ENCODE measurements at regions not wholly inside any gene's neighbourhood (a gene's known extent, or its start where the extent isn't known, plus 50 kb on each side); places are given as distances from the start of the nearest gene placed in this dataset.

DNA sequence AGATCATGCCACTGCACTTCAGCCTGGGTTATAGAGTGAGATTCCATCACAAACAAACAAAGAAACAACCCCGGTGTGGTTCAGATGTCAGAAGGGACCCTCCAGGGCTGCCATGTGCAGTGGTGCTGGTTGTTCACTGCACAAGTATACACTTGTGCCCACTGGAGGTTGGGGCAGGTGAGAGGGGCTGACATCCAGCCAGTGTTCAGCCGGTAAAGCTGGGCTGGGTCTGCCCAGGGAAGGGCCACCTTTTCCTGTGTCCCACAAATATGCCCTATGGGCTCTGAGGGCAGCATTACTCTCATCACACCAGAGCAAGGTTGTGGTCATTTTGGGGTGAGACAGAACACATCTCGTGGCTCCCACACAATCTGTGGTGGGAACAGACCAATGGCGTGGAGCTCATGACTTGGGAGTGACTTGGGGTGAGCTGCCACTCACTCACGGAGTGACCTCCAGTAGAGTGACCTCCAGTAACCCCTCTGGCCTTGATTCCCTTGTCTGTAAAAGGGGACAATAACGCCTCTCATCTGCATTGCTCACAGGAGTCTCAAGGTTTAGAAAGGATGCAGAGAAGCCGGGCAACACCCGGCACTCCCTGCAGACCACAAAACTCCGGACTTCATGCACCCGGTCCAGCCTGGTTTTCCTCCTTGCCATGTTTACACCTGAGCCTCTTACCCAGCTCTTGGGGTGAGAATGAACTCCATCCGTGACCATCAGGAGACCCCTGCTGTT lies 69.0 kb upstream of the VRK1 start:
- DNase-seq (ENCODE audit: low spot score), result no peak

DNA sequence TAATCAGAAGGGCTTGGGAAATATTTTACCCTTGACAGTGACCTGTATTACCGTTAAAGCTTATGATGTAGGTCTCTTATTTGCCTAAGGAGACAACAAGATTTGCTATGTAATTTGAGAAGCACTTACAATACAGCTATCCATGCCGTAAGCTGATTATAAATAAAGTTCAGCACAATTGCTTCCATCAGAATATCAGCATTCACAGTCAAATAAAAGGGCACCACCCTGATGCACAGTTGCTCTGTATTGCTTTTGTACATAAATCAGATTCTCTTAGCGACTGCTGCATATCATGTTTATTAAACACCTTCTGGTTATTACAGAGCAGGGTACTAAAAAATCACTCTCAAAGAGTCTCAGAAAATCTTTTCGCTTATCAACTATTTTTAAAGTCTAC lies 67.3 kb upstream of the VRK1 start:
- no peak for DNase-seq (ENCODE audit: low spot score)

DNA sequence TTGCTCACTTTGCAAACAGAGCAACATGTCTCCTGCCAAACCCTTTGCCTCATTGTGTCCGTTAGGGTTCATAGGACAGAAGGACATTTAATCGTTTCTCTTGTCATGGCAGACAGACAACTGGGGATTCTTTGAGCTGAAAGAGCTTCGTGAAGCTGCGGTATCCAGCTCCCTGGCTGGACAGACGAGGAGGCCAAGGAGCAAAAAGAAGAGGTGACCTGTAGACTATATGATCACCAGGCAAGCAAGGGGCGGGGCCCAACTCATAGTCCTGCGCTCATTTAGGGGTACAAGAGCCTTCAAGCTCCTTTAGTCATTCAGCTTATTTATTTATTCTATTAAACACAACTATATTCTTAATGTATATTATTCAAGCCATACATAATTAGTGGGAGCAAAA lies 66.8 kb upstream of the VRK1 start:
- DNase-seq (ENCODE audit: low spot score), result no peak

DNA sequence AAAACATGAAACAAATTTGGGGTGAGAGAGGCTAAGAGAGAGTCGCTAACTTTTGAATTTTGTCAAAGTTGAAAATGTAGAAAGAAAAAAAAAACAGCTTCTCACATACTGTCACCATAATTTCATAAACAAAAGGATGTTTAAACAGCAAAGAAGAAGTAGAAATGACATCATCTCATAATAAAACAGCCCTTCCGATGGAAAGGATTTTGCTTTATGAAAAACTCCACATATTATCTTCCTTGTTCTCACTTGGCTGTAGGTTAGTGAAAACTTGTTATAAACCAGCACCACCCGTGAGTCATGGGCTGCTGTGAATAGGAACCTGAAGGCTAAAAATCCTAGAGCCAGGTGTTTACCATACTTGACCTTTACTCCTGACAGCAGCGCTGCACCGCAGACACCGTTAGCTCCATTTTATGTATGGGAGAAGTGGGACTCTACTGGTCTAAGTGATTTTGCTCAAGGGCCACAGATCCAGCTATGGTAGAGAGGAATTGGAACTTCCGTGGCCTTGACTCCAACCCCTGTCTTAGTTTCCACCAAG lies 63.0 kb upstream of the VRK1 start:
- DNase-seq (ENCODE audit: low spot score), result no peak

DNA sequence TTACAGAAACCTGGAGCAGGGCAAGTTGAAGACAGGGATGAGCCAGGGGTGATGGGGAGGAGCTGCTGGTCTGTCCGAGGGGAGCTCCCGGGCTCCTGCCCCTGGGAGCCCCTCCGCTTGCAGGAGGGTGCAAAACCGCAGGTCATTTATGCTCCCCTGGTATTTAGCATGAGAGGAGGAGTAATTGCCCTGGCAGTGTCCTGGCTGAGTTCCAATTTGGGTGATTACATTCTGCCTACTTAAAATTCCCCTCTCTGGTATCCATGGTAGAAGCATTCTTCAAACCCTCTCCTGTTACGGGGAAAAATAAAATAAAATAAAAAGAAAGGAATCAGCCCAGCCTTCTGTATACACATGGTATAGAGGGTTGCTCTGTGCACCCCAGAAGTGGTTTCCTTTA lies 61.7 kb upstream of the VRK1 start:
- DNase-seq (ENCODE audit: low spot score), result no peak

DNA sequence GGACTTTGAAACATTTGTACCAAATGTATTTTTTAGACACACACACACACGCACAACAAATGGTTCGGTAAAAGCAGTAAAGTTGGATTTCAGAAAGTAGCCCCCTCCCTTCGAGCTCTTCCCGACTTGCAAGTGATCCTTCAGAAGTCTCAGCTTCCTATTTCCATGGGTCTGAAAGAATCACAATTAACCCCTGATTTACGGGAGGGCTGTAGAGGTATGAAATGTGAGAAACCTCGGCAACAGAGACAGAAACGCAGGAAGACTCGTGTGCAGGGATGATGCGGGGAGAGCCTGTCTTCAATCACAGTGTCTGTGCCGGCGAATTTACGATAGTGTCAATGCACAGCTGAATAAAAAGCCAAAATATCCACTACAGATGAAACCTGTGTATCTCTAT lies 60.7 kb upstream of the VRK1 start:
- no peak for DNase-seq (ENCODE audit: low spot score)

DNA sequence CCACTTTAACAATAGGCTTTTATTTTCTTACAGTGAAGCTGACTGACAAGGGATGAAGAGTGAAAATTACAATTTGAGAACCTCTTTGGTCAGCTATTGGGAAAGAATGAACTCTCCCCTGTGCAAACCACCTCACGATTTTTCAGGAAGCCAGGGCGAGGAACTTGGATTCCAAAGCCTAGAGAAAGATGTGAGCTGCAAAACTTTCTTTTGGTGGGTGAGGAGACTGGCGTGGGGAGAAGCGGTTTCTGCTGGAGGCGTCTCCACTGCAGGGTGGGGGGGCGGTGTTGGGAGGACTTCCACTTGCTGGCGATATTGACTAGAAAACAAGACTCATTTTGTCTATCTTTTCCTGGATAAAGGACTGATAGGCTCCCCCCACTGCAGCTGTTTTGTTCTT lies 59.3 kb upstream of the VRK1 start:
- no peak for DNase-seq (ENCODE audit: low spot score)

DNA sequence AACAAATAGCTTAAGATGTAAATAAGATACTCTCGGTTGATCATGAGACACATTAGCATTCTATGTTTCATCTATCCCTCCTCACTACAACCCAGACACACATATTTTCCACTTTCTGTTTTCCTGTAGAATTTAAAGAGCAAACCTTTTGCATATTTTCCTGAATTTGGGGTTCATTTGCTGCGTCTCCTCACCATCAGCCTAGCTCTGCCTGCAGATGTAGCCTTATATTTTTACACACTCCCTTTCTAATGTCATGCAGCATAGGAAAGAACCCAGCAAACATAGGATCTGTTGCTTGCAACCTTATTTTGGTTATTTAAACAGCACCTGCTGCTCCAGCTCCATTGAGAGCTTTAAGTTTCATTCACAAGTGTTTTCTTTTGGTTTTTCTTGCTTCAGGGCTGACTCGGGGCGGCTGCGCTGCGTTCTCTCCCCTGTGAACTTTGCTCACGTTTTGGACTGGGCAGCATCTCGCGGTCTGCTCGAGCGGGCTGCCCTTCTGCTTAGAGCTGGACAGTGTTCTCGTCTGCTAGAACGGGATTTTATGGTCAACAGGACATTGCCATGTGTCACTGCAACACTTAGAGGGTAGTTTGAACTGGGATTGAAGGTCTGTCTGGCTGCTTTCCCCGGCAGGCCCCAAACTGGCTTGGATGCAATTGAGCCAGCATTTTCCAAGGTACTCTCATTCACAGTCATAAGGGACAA lies 57.8 kb upstream of the VRK1 start:
- DNase-seq (ENCODE audit: low spot score), result no peak

DNA sequence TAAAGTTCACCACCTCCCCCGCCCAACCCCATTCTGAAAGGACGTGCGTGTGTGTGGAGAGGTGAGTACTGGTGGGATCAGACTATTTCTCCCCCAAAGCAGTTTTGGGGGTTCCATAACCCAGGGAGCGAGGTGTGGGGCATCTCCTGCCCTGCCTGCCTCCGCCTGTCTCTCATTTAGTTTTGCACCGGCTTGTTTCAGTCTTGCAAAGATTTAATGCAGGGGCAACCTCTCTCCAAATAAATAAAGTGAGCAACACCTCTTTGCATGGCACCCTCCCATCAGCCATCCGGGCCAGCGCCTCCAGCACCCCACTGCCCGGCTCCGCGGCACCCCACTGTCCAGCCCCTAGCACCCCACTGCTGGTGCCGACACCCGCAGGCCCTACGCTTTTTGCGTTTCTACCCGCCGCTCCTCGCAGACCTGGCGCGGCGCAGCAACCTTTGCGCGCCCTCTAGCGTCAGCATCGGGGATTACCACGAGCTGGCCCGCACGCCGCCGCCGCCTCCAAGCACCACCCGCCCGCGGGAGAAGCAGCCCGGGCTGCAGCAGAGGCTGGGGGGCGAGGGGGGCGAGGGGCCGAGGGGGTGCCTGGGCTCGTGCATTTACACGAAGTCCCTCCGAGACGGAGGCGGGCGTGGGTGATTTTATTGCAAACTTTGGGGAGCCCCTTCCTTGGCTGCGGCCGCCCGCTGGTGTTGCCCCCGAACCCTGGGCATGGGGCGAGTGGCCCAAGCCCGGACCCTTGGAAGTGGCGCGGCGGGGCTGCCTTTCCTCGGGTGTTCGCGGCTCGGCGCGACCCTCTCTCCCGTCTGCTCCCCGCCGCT lies 55.8 kb upstream of the VRK1 start:
- peak; percentile 87 for DNase-seq (ENCODE audit: low spot score)

DNA sequence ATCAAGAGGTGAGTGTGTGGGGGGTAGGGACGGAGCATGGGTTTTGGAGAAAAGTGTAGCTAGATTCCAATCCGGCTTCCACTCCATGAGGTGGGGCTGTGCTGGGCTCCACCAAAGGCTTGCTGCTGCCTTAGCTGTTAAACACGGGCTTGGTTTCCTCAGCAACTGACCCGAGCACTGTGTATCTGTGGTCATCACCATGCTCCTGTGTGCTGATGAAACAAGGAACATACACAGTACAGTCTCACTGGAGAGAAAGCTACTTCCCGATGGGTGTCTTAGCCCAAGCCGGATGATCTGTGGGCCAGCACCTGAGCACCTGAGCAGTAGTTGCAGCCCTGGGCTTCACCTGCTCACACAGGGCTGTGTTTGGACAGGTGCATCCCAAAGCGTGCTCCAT lies 52.9 kb upstream of the VRK1 start:
- DNase-seq (ENCODE audit: low spot score), result no peak

DNA sequence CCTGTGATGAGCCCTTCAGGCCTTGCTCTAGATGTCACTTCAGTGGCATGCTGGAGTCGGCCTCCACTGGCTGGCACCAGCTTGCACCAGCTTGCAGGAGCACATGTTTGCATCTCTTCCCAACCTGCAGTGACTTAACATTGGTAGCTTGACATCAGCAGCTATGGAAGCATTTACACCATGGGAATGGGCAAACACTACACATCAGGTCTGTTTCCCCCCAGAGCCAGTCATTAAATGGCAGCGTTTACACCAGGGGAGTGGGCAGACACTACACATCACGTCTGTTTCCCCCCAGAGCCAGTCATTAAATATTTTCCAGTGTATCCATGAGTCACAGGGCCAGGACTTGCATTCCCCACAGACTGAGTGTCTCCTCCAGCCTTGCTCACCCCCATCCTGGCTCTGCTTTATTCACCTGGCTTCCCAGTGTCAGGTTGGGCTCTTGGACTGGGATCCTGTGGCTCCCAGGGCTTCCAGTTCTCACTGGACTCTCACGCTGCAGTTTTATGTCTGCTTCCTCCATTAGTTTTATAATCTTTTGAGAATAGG lies 51.6 kb upstream of the VRK1 start:
- no peak for DNase-seq (ENCODE audit: low spot score)

DNA sequence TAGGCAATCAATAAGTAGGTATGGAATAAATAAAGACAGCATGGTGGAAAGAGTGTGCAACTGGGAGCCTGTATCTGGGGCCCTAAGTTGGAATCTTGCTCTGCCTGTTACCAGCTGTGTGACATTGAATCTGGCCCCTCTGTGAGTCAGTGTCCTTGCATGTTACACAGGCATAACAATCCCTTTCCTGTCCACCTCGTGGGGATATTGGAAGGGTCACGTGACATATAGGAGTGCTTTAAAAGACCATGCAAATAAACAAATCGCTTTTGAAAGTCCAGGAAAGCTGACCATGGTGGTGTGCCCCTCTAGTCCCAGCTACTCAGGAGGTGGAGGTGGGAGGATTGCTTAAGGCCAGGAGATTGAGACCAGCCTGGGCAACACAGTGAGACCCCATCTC lies 51.1 kb upstream of the VRK1 start:
- DNase-seq (ENCODE audit: low spot score), result no peak

DNA sequence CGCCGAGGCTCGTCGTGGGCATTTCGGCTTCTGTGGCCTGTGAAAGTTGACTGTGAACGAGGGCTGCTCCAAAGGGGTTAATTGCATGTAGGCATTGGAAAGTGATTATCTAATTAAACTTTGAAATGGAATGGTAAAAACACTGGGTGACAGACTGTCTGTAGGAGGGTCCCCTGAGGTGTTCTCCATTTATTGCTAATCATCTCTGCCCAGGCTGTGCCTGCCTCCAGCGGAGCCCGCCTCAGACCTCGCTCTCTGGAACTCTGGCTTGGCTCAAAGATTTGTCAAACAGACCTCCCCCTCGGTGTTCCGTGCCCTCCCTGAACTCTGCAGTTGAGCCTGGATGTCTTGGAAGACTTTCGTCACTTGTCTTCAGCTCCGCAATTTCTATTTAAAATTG lies 50.2 kb upstream of the VRK1 start:
- no peak for DNase-seq (ENCODE audit: low spot score)
